Stimulated activated CD4-positive, alpha-beta T cell treated with anti-CD3 and anti-CD28 coated beads, Interleukin-4, amount 100 ng/mL, for 1 hour (primary cell): ENCODE measurements at regions not wholly inside any gene's neighbourhood (a gene's known extent, or its start where the extent isn't known, plus 50 kb on each side); places are given as distances from the start of the nearest gene placed in this dataset.

ENCODE experiments used
- DNase-seq: peaks from one replicate; pipeline ENCODE4 v3.0.0-alpha.2; 2020

- DNase-seq: no peak
These were observed 1591.6 kb upstream of the MIR17HG start for GRCh38 chr13:89755729-89756492.

GRCh38 chr13:89763005-89763404 is 1584.5 kb upstream of the MIR17HG start:
- no peak for DNase-seq

GRCh38 chr13:89783221-89783755 is 1564.2 kb upstream of the MIR17HG start:
- DNase-seq: no peak

GRCh38 chr13:89784161-89784809 is 1563.2 kb upstream of the MIR17HG start:
- DNase-seq: no peak

GRCh38 chr13:89786531-89786930 is 1561.0 kb upstream of the MIR17HG start:
- DNase-seq: no peak

GRCh38 chr13:89790696-89791095 is 1556.8 kb upstream of the MIR17HG start:
- no peak for DNase-seq

GRCh38 chr13:89791971-89792630 is 1555.4 kb upstream of the MIR17HG start:
- no peak for DNase-seq

GRCh38 chr13:89796196-89796595 is 1551.3 kb upstream of the MIR17HG start:
- DNase-seq: no peak

GRCh38 chr13:89803839-89804238 is 1543.6 kb upstream of the MIR17HG start:
- DNase-seq: no peak

GRCh38 chr13:89806594-89806993 is 1540.9 kb upstream of the MIR17HG start:
- DNase-seq: no peak

- DNase-seq: no peak
These were observed 1534.6 kb upstream of the MIR17HG start for GRCh38 chr13:89812856-89813255.

GRCh38 chr13:89816404-89816803 is 1531.1 kb upstream of the MIR17HG start:
- DNase-seq: no peak

- no peak for DNase-seq
These were observed 1525.0 kb upstream of the MIR17HG start for GRCh38 chr13:89822467-89822866.

- DNase-seq: no peak
These were observed 1519.9 kb upstream of the MIR17HG start for GRCh38 chr13:89827552-89827951.

GRCh38 chr13:89828506-89828905 is 1519.0 kb upstream of the MIR17HG start:
- DNase-seq: no peak

- no peak for DNase-seq
These were observed 1516.3 kb upstream of the MIR17HG start for GRCh38 chr13:89831157-89831556.

GRCh38 chr13:89832827-89833226 is 1514.7 kb upstream of the MIR17HG start:
- no peak for DNase-seq

GRCh38 chr13:89843621-89844020 is 1503.9 kb upstream of the MIR17HG start:
- DNase-seq: no peak

GRCh38 chr13:89845874-89846273 is 1501.6 kb upstream of the MIR17HG start:
- no peak for DNase-seq

GRCh38 chr13:89846926-89847585 is 1500.4 kb upstream of the MIR17HG start:
- DNase-seq: no peak

- DNase-seq: no peak
These were observed 1494.9 kb upstream of the MIR17HG start for GRCh38 chr13:89852570-89852969.

GRCh38 chr13:89856512-89856911 is 1491.0 kb upstream of the MIR17HG start:
- no peak for DNase-seq

GRCh38 chr13:89857502-89857901 is 1490.0 kb upstream of the MIR17HG start:
- DNase-seq: no peak
